Fibroblast of lung (primary cell): ENCODE measurements at regions not wholly inside any gene's neighbourhood (a gene's known extent, or its start where the extent isn't known, plus 50 kb on each side); places are given as distances from the start of the nearest gene placed in this dataset.

Experiments used
- EZH2 ChIP-seq: IDR thresholded peaks from 2 replicates; pipeline ENCODE4 v1.5.1; 2012; ENCODE audit warnings: low read length, control low read depth, mild to moderate bottlenecking; ENCODE audit errors: missing control alignments
- TF ChIP-seq, protein P1 (sequence below), 2 donors: IDR thresholded peaks in 1 of 2; conservative IDR thresholded peaks in 1 of 2; 1 replicate in 1 of 2; 2 replicates in 1 of 2; pipeline ENCODE4 v1.5.1; 2011 to 2012; ENCODE audit warnings: low read length in 2 of 2, control low read depth in 1 of 2, inconsistent platforms in 1 of 2, low read depth in 1 of 2, mild to moderate bottlenecking in 1 of 2

DNA sequence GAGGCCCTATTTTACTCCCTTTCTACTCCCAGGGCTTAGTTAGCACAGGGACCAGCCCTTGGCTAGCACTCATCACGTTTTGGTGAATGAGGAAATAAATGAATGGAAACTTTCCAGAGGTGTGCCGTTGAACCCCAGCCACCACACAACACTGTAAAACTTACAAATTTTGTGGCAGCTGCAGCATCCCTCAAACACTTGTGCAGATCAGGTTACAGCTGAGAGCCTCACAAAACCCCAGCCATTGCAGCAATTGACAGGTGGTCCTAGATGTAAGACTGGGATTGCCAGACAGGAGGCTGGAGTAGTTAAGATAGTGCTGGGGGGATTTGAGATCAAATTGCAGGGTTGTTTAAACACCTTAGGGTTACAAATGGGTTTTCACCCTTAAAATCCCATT, 482.2 kb upstream of the KIF2A start:
- TF ChIP-seq, protein P1, sequence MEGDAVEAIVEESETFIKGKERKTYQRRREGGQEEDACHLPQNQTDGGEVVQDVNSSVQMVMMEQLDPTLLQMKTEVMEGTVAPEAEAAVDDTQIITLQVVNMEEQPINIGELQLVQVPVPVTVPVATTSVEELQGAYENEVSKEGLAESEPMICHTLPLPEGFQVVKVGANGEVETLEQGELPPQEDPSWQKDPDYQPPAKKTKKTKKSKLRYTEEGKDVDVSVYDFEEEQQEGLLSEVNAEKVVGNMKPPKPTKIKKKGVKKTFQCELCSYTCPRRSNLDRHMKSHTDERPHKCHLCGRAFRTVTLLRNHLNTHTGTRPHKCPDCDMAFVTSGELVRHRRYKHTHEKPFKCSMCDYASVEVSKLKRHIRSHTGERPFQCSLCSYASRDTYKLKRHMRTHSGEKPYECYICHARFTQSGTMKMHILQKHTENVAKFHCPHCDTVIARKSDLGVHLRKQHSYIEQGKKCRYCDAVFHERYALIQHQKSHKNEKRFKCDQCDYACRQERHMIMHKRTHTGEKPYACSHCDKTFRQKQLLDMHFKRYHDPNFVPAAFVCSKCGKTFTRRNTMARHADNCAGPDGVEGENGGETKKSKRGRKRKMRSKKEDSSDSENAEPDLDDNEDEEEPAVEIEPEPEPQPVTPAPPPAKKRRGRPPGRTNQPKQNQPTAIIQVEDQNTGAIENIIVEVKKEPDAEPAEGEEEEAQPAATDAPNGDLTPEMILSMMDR (conservative IDR thresholded peaks at IDR 0.05 in 1 of 2, IDR thresholded peaks at IDR 0.05 in 1 of 2; ENCODE audit: low read depth in 1 of 2, low read length in 2 of 2), result no peak
- no peak for TF ChIP-seq EZH2
